Cardiac muscle cell (in vitro differentiated cells and primary cell): ENCODE measurements at regions not wholly inside any gene's neighbourhood (a gene's known extent, or its start where the extent isn't known, plus 50 kb on each side); places are given as distances from the start of the nearest gene placed in this dataset.

Source experiments
- DNase-seq, 2 donors: peaks; one replicate each; pipeline versions ENCODE4 v3.0.0 to v3.0.0-alpha.2; 2010 to 2017; ENCODE audit warnings: low read depth in 1 of 2, low spot score in 1 of 2
- H3K27ac ChIP-seq: fragments of 200-600 bp; sonication (generic); 2 replicates; pipeline ENCODE4 v1.5.1; 2016
- H3K27me3 ChIP-seq: fragments of 200-600 bp; sonication (generic); 2 replicates; pipeline ENCODE4 v1.6.0; 2016; ENCODE audit warnings: control low read depth
- H3K36me3 ChIP-seq: fragments of 200-600 bp; sonication (generic); 2 replicates; pipeline ENCODE4 v1.5.1; 2016; ENCODE audit warnings: control low read depth
- H3K4me1 ChIP-seq: fragments of 200-600 bp; sonication (generic); 2 replicates; pipeline ENCODE4 v1.8.1; 2017; ENCODE audit warnings: low read depth, mild to moderate bottlenecking, mixed run types
- H3K4me3 ChIP-seq: fragments of 200-600 bp; sonication (generic); 2 replicates; pipeline ENCODE4 v1.5.1; 2016; ENCODE audit warnings: mild to moderate bottlenecking
- H3K9me3 ChIP-seq: fragments of 200-600 bp; sonication (generic); 2 replicates; pipeline ENCODE4 v1.5.1; 2017; ENCODE audit warnings: low read depth, mild to moderate bottlenecking, control low read depth
- TF ChIP-seq, protein P1 (sequence below): IDR thresholded peaks from 2 replicates; pipeline ENCODE4 v1.5.1; 2012; ENCODE audit warnings: low read depth, mild to moderate bottlenecking, low read length

DNA sequence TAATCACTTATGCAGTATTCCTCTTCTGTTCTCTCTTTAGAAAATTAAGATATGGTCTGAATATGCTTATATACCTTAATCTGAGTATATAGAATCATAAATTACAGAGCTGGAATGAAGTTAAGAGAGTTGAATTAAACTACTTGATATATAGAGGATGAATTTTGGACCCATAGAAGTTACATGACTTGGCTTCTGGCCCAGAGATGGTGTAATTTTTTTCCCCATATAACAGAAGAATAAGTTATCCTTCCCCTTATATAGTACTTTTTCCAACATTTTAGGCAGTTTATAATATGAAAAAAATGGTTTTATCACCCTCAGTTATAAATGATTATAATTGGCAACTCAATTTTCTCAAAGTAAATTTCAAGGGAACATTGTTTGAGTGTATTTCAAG, 616.3 kb downstream of the TBC1D4 start:
- H3K4me1 ChIP-seq, result no peaks in the 10 kb centered on the region
- no peak overlapping the region for H3K27ac ChIP-seq
- H3K4me3 ChIP-seq, result no peak overlapping the region
- no peaks in the 10 kb centered on the region for H3K36me3 ChIP-seq
- H3K9me3 ChIP-seq, result no peaks in the 10 kb centered on the region
- DNase-seq, result no peak
- TF ChIP-seq, protein P1, sequence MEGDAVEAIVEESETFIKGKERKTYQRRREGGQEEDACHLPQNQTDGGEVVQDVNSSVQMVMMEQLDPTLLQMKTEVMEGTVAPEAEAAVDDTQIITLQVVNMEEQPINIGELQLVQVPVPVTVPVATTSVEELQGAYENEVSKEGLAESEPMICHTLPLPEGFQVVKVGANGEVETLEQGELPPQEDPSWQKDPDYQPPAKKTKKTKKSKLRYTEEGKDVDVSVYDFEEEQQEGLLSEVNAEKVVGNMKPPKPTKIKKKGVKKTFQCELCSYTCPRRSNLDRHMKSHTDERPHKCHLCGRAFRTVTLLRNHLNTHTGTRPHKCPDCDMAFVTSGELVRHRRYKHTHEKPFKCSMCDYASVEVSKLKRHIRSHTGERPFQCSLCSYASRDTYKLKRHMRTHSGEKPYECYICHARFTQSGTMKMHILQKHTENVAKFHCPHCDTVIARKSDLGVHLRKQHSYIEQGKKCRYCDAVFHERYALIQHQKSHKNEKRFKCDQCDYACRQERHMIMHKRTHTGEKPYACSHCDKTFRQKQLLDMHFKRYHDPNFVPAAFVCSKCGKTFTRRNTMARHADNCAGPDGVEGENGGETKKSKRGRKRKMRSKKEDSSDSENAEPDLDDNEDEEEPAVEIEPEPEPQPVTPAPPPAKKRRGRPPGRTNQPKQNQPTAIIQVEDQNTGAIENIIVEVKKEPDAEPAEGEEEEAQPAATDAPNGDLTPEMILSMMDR, result no peak
- no peaks in the 10 kb centered on the region for H3K27me3 ChIP-seq

DNA sequence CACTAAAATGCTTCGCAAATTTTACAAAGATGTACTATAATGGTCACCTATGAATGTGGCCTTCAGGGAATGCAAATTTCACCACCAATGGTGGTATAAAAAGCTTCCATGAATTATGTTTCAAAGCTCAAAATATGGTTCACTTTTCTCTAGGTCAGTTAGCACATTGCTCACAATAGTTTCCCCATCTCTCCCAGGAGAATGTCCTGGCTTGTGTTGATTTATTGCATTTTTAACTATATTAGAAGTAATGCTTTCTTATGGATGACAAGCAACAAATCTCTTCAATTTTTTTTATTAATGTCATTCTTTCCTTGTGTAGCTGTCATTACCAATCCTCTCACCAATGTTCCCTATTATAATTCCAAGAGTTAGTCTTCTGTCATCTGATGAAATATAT, 621.2 kb downstream of the TBC1D4 start:
- Histone ChIP-seq H3K27ac (no peak overlapping the region), H3K4me3 (no peak overlapping the region), H3K27me3 (no peaks in the 10 kb centered on the region), H3K9me3 (no peaks in the 10 kb centered on the region), H3K4me1 (no peaks in the 10 kb centered on the region), H3K36me3 (no peaks in the 10 kb centered on the region)
- no peak for DNase-seq
- TF ChIP-seq, protein P1, result no peak

- TF ChIP-seq, protein P1, result no peak
- no peaks in the 10 kb centered on the region for H3K4me1 ChIP-seq
- H3K36me3 ChIP-seq, result no peaks in the 10 kb centered on the region
- H3K27me3 ChIP-seq, result no peaks in the 10 kb centered on the region
- no peaks in the 10 kb centered on the region for H3K9me3 ChIP-seq
- H3K4me3 ChIP-seq, result no peak overlapping the region
- no peak for DNase-seq
- no peak overlapping the region for H3K27ac ChIP-seq
These were observed 631.1 kb downstream of the TBC1D4 start for GRCh38 chr13:74850893-74851292.

GRCh38 chr13:74847966-74848365, 634.0 kb downstream of the TBC1D4 start:
- TF ChIP-seq, protein P1, result no peak
- no peak for DNase-seq
- Histone ChIP-seq H3K4me1 (no peaks in the 10 kb centered on the region), H3K4me3 (no peak overlapping the region), H3K9me3 (no peaks in the 10 kb centered on the region), H3K36me3 (no peaks in the 10 kb centered on the region), H3K27ac (no peak overlapping the region), H3K27me3 (no peaks in the 10 kb centered on the region)

- Histone ChIP-seq H3K9me3 (no peaks in the 10 kb centered on the region), H3K27me3 (no peaks in the 10 kb centered on the region), H3K36me3 (no peaks in the 10 kb centered on the region), H3K4me1 (no peaks in the 10 kb centered on the region), H3K4me3 (no peak overlapping the region), H3K27ac (no peak overlapping the region)
- TF ChIP-seq, protein P1, result no peak
- DNase-seq, result no peak
These were observed 636.2 kb downstream of the TBC1D4 start for GRCh38 chr13:74845806-74846205.

DNA sequence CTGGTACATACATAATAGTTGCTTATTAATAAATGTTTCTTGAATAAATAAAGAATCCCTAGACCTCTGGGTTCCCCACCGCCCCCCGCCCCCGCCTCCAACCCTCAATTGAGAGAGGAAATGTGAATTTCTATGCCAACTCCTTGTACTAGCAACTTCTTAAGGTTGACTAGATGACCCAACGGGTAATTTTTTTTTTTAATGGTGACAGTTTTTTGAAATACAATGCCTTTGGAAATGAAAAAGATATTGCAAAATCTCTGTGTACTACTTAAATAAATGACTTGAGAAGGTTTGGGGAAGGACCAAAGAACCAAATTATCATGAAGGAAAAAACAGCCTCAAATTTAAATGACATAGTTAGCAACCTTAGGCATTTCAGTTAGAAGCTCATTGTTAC, 640.3 kb downstream of the TBC1D4 start:
- no peaks in the 10 kb centered on the region for H3K9me3 ChIP-seq
- H3K4me3 ChIP-seq, result no peak overlapping the region
- no peak for DNase-seq
- H3K27ac ChIP-seq, result no peak overlapping the region
- TF ChIP-seq, protein P1, result no peak
- H3K4me1 ChIP-seq, result no peaks in the 10 kb centered on the region
- no peaks in the 10 kb centered on the region for H3K36me3 ChIP-seq
- H3K27me3 ChIP-seq, result no peaks in the 10 kb centered on the region
